Caco-2 (cell line): ENCODE measurements at regions not wholly inside any gene's neighbourhood (a gene's known extent, or its start where the extent isn't known, plus 50 kb on each side); places are given as distances from the start of the nearest gene placed in this dataset.
"Not testable (repeated sequence)": the region's sequence is repeated elsewhere in the genome, so short reads cannot be mapped to it uniquely, and the experiment has no call there.

Experiments used
- BruUV-seq: library from RNA; stranded (reverse); fragments of 400-500 nt; replicated peaks from 2 replicates; lab custom pipeline; 2021; lab: Mats Ljungman, UMichigan
- CTCF ChIA-PET: fragments of 300-600 bp; sonication (Branson Sonifier 250); formaldehyde crosslinking; loops from one replicate; lab custom pipeline; 2022; ENCODE audit warnings: antibody characterized with exemption; lab: Charles Lee
- POLR2A ChIA-PET: fragments of 300-600 bp; sonication (Branson Sonifier 250); formaldehyde crosslinking; loops from one replicate; lab custom pipeline; 2022; ENCODE audit warnings: antibody characterized with exemption; lab: Charles Lee
- DNase-seq, 2 experiments: peaks; one replicate each; pipeline versions ENCODE4 v3.0.0 to v3.0.0-alpha.2; 2020 to 2022
- H3K27me3 ChIP-seq: replicated peaks from 2 replicates; pipeline ENCODE4 v1.6.0; 2011; ENCODE audit warnings: low read length; ENCODE audit not compliant: control insufficient read depth, insufficient read depth
- H3K36me3 ChIP-seq: 2 replicates; pipeline ENCODE4 v1.5.1; 2011; ENCODE audit warnings: low read length; ENCODE audit not compliant: control insufficient read depth, insufficient read depth
- H3K4me1 ChIP-seq: fragments of 250-450 bp; sonication (Bioruptor Pico); 2 replicates; pipeline ENCODE4 v1.5.1; 2020; ENCODE audit warnings: mild to moderate bottlenecking
- H3K4me3 ChIP-seq: 2 replicates; pipeline ENCODE4 v1.5.1; 2011; ENCODE audit warnings: low read depth, mild to moderate bottlenecking, control low read depth, low read length
- H3K9me3 ChIP-seq: fragments of 250-450 bp; sonication (Bioruptor Pico); 2 replicates; pipeline ENCODE4 v1.5.1; 2020; ENCODE audit warnings: mild to moderate bottlenecking, moderate library complexity
- H3K27ac Mint-ChIP-seq: one replicate; pipeline ENCODE4 v1.8.0; 2022; ENCODE audit warnings: mixed read lengths; ENCODE audit not compliant: unreplicated experiment
- H3K27me3 Mint-ChIP-seq: one replicate; pipeline ENCODE4 v1.8.0; 2022; ENCODE audit warnings: mixed read lengths; ENCODE audit not compliant: insufficient read depth, unreplicated experiment
- H3K36me3 Mint-ChIP-seq: one replicate; pipeline ENCODE4 v1.8.0; 2022; ENCODE audit warnings: mild to moderate bottlenecking, mixed read lengths; ENCODE audit not compliant: insufficient read depth, unreplicated experiment
- H3K4me1 Mint-ChIP-seq: one replicate; pipeline ENCODE4 v1.8.0; 2022; ENCODE audit warnings: low read depth, mixed read lengths; ENCODE audit not compliant: unreplicated experiment
- H3K4me3 Mint-ChIP-seq: one replicate; pipeline ENCODE4 v1.8.0; 2022; ENCODE audit warnings: mild to moderate bottlenecking, moderate library complexity, mixed read lengths; ENCODE audit not compliant: unreplicated experiment
- H3K9me3 Mint-ChIP-seq: one replicate; pipeline ENCODE4 v1.8.0; 2022; ENCODE audit warnings: mixed read lengths; ENCODE audit not compliant: unreplicated experiment
- intact Hi-C: fragments of 100-400 bp; cut with micrococcal nuclease; formaldehyde crosslinking; loops from one replicate; pipeline ENCODE4 v1.10.0; 2022; ENCODE audit not compliant: unreplicated experiment
- TF ChIP-seq, protein P1 (sequence below), 2 experiments: fragments of 200-600 bp in 1 of 2; IDR thresholded peaks; 1 replicate in 1 of 2; 2 replicates in 1 of 2; pipeline versions ENCODE4 v1.5.1 to v1.8.0; 2011 to 2022; ENCODE audit warnings: antibody characterized with exemption in 1 of 2, control low read depth in 1 of 2, inconsistent platforms in 1 of 2, low read depth in 1 of 2, low read length in 1 of 2, mild to moderate bottlenecking in 1 of 2, moderate library complexity in 1 of 2; ENCODE audit not compliant: insufficient read depth in 1 of 2, severe bottlenecking in 1 of 2, unreplicated experiment in 1 of 2

DNA sequence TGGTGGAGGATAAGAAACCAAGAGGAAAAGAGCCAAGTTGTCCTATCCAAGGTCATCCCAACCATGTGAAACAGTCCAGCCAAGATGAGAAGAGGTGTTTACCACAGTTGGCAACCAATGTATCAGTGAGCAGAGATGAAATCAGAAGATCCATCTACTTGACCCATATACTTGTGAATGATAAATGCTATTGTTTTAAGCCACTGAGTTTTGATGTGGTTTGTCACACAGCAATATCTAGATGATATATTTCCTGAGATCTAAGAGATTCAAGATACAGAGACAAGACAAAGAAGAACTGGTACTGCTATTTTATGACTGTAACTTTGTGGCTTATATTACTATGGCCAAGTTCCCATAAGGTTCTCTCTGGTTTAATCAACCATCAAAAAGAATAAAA is 721.2 kb downstream of the MAFB start:
- no TSS peak for BruUV-seq
- intact Hi-C loops = no loop called here
- no peaks in the 10 kb centered on the region for H3K36me3 Mint-ChIP-seq
- H3K4me1 Mint-ChIP-seq = no peaks in the 10 kb centered on the region
- no peak overlapping the region for H3K4me3 ChIP-seq
- no peak overlapping the region for H3K4me3 Mint-ChIP-seq
- H3K27me3 ChIP-seq = no peaks in the 10 kb centered on the region
- peaks cover 3% of the 10 kb centered on the region; the same call in 1 of the 2 replicates for H3K9me3 ChIP-seq
- ChIA-PET CTCF (no interaction called here), POLR2A (no interaction called here)
- H3K4me1 ChIP-seq = no peaks in the 10 kb centered on the region
- H3K27me3 Mint-ChIP-seq = no peaks in the 10 kb centered on the region
- peaks cover 11% of the 10 kb centered on the region for H3K9me3 Mint-ChIP-seq
- DNase-seq = no peak
- TF ChIP-seq, protein P1, sequence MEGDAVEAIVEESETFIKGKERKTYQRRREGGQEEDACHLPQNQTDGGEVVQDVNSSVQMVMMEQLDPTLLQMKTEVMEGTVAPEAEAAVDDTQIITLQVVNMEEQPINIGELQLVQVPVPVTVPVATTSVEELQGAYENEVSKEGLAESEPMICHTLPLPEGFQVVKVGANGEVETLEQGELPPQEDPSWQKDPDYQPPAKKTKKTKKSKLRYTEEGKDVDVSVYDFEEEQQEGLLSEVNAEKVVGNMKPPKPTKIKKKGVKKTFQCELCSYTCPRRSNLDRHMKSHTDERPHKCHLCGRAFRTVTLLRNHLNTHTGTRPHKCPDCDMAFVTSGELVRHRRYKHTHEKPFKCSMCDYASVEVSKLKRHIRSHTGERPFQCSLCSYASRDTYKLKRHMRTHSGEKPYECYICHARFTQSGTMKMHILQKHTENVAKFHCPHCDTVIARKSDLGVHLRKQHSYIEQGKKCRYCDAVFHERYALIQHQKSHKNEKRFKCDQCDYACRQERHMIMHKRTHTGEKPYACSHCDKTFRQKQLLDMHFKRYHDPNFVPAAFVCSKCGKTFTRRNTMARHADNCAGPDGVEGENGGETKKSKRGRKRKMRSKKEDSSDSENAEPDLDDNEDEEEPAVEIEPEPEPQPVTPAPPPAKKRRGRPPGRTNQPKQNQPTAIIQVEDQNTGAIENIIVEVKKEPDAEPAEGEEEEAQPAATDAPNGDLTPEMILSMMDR (IDR thresholded peaks at IDR 0.05; ENCODE audit: insufficient read depth in 1 of 2, low read depth in 1 of 2, low read length in 1 of 2, severe bottlenecking in 1 of 2, unreplicated experiment in 1 of 2) = no peak
- H3K27ac Mint-ChIP-seq = no peak overlapping the region
- no peaks in the 10 kb centered on the region for H3K36me3 ChIP-seq

DNA sequence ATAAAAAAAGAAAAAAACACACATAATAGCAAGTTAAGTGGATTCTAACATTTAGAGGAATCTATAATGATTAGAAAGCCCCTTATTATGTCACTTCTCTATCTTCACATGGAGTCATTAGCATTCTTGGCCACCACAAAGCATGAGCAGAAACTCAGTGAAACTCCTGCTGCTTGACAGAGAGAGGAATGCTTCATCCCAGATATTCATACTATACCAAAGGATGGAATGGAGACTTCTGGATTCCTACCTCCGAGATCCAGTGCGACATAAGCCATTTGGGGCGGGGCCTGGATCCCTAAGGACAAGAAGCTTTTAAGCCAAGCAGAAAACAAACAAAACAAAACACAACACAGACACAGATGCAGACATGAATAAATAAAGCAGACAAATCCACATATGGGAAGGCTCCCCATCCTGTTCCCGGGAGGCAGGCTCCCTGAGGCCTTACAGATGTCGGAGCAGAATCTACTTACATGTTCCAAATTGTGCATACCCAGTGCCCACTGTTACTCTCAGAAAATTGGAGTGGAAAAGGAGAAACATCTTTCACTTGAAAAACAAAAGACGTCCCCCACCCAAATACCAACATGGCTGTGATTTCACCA is 727.3 kb downstream of the MAFB start:
- Mint-ChIP-seq H3K4me3 (no peak overlapping the region), H3K27ac (no peak overlapping the region), H3K9me3 (no peaks in the 10 kb centered on the region), H3K27me3 (peaks cover 3% of the 10 kb centered on the region), H3K4me1 (no peaks in the 10 kb centered on the region), H3K36me3 (no peaks in the 10 kb centered on the region)
- Histone ChIP-seq H3K9me3 (no peaks in the 10 kb centered on the region), H3K27me3 (no peaks in the 10 kb centered on the region), H3K4me1 (no peaks in the 10 kb centered on the region), H3K4me3 (no peak overlapping the region), H3K36me3 (no peaks in the 10 kb centered on the region)
- ChIA-PET CTCF (no interaction called here), POLR2A (no interaction called here)
- TF ChIP-seq, protein P1 (IDR thresholded peaks at IDR 0.05; ENCODE audit: insufficient read depth in 1 of 2, low read depth in 1 of 2, low read length in 1 of 2, severe bottlenecking in 1 of 2, unreplicated experiment in 1 of 2) = no peak
- BruUV-seq = no TSS peak
- DNase-seq = no peak
- intact Hi-C loops = no loop called here

DNA sequence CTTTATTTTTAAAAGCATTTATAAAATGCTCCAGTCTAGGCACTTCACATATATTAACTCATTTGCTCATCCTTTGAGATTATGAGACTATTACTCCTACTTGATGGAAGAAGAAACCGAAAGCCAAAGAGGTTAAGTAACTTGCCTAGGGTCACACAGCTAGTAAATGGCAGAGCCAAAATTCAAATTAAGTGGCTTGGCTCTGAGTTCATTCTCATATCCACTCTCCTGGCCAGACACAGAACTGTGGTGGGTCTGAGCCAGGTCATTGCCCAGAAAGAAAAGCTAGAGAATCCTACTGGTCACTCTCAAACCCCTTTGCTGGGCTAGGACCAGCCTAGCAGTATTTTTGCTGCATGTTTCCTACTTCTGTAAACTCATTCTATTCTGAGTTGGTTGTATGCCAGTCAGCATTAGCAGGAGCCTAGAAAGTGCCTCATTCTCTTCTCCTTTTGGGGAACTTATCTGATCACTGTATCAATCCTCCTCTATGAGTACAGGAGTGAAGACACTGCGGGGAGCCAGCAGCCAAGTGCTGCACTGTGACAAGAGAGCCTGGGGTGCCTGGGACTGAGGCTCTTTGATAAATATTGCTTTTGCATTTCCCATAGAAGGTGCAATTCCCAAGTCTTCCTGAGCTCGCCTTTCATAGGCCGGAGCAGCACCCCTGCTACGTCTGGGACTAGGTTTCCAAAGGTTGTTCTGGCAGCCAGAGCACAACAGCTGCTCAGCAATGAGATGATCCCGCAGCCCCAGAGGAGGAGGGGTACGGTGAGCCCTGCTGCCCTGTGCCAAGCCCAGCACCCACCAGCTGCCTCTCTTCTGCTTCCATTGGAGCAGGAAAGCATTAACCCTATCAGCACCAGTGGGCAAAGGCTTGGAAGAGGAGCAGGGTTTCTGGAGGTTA is 728.3 kb downstream of the MAFB start:
- H3K27ac Mint-ChIP-seq = no peak overlapping the region
- no peak overlapping the region for H3K4me3 Mint-ChIP-seq
- Histone ChIP-seq H3K9me3 (no peaks in the 10 kb centered on the region), H3K27me3 (no peaks in the 10 kb centered on the region), H3K4me3 (no peak overlapping the region), H3K36me3 (no peaks in the 10 kb centered on the region), H3K4me1 (no peaks in the 10 kb centered on the region)
- H3K9me3 Mint-ChIP-seq = no peaks in the 10 kb centered on the region
- ChIA-PET POLR2A (no interaction called here), CTCF (no interaction called here)
- no TSS peak for BruUV-seq
- DNase-seq = peak in 1 of 2 experiments; percentile 18
- TF ChIP-seq, protein P1 (IDR thresholded peaks at IDR 0.05; ENCODE audit: insufficient read depth in 1 of 2, low read depth in 1 of 2, low read length in 1 of 2, severe bottlenecking in 1 of 2, unreplicated experiment in 1 of 2) = no peak
- no peaks in the 10 kb centered on the region for H3K4me1 Mint-ChIP-seq
- peaks cover 3% of the 10 kb centered on the region for H3K27me3 Mint-ChIP-seq
- intact Hi-C loops = no loop called here
- H3K36me3 Mint-ChIP-seq = no peaks in the 10 kb centered on the region

DNA sequence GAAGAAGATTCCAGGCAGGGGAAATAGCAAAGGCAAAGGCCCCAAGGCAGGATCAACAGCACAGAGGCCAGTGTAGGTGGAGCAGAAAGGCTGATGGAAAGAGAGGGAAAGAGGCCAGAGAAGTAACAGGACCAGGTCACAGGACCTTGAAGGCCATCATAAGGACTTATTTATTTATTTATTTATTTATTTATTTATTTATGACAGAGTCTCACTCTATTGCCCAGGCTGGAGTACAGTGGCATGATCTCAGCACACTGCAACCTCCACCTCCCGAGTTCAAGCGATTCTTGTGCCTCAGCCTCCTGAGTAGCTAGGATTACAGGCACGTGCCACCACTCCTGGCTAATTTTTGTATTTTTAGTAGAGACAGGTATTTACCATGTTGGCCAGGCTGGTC is 731.1 kb downstream of the MAFB start:
- H3K27ac Mint-ChIP-seq, H3K4me1 Mint-ChIP-seq, H3K36me3 ChIP-seq, H3K9me3 ChIP-seq, H3K4me1 ChIP-seq, H3K27me3 Mint-ChIP-seq, H3K9me3 Mint-ChIP-seq, DNase-seq, BruUV-seq, CTCF ChIA-PET, intact Hi-C loops, H3K27me3 ChIP-seq, POLR2A ChIA-PET, H3K36me3 Mint-ChIP-seq, H3K4me3 Mint-ChIP-seq, H3K4me3 ChIP-seq: not testable (repeated sequence)
